NCI-H2227 treated with DMSO at 0.1 percent for 48 hours (cell line): ENCODE measurements at regions not wholly inside any gene's neighbourhood (a gene's known extent, or its start where the extent isn't known, plus 50 kb on each side); places are given as distances from the start of the nearest gene placed in this dataset.
"Not testable (repeated sequence)": the region's sequence is repeated elsewhere in the genome, so short reads cannot be mapped to it uniquely, and the experiment has no call there.

ENCODE experiments used
- DNase-seq: peaks from one replicate; lab custom pipeline; 2025; lab: John Stamatoyannopoulos, UW

DNA sequence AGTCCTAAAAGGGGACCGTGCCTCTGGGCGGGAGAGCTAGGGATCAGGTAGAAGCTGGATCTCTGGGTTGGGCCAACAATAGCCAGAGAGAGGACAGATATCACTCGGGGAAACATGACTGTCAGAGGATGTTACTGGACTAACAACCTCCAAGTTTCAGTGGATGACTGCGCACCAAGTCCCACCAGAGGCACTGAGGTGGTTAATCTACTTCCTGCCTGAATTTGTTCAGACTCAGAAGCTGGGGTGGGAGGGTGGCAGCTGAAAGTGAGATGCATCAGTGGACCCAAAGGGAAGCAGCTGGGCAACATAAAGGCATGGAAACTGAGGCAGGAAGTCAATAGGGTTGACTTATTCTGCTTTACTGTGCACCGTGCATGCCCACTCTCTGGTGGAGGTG lies 130.1 kb upstream of the SLC44A1 start:
- no peak for DNase-seq

- DNase-seq: no peak
These were observed 129.3 kb upstream of the SLC44A1 start for GRCh38 chr9:105114964-105115728.

DNA sequence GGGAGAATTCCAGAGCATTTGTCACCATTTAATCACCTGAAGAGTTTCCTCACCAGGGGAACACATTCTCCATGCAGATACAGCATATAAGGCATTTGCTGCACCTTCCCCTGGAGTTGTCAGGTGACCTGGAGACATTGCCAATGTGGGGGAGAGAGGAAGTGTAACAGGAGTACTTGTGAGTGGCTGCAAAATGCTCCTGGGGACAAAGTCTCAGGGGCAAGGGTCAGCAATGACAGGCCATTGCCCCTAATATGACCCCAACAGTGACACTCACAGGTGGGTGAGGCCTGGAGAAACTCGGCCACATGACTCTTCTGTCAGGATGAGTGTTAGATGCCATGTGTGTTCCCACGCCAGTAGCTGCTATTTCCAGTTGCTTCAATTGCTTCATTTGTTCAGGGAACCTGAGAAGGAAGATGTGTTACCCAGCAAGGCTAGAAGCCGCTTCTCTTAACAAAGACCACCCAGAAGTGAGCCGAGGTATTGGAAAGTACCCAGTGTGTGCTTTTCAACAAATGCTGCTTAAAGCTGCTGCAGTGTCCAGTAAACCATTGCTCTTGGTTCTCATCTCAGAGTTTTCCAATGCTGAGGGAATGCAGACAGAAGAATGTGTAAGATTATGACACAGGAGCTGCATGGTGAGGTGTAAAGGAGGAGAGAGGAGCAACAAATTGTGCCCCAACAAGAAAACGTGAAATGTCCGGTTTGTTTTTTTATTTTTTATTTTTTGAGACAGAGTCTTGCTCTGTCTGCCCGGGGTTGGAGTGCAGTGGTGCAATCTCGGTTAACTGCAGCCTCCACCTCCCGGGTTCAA lies 128.2 kb upstream of the SLC44A1 start:
- DNase-seq: no peak

- DNase-seq: no peak
These were observed 127.2 kb upstream of the SLC44A1 start for GRCh38 chr9:105117234-105117633.

GRCh38 chr9:105118636-105119035 lies 125.8 kb upstream of the SLC44A1 start:
- no peak for DNase-seq

GRCh38 chr9:105119156-105119555 lies 125.3 kb upstream of the SLC44A1 start:
- peak; percentile 10 for DNase-seq

DNA sequence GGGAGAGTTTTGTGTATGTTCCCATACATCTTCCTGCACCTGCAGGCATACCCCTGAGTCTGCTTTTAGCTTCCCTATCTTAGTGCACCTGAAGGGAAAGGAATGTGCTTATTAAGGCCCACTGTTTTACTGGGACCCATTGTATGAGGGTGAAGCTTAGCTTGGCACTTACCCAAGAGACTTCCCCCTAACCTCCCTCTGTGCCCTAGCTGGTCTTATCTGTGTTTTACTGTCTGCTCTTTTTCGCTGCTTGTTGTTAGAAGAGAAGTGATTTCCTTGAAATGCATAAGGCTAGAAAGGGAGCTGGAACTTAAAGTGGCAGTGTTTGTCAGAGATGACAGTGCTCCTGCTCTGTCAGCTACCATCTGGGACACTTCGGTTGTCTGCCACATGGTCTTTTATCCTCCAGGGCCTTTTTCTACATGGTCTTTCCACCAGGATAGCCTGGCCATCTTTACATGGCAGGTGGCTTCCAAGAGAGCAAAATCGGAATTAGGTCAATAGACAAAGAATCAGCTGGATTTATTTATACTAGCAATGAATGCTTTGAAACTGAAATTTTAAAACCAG lies 122.5 kb upstream of the SLC44A1 start:
- DNase-seq: no peak

DNA sequence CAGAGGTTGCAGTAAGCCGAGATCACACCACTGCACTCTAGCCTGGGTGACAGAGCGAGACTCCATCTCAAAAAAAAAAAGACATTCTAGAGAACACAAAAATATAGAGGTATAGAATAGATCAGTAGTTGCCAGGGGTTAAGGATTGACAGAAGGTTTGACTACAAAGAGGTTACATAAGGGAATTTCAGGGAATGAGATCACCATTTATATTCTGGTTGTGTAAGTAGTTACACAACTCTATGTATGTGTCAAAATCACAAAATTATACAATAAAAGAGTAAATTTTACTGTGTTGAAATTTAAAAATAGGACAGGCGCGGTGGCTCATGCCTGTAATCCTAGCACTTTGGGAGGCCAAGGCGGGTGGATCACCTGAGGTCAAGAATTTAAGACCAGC lies 119.9 kb upstream of the SLC44A1 start:
- DNase-seq: not testable (repeated sequence)

DNA sequence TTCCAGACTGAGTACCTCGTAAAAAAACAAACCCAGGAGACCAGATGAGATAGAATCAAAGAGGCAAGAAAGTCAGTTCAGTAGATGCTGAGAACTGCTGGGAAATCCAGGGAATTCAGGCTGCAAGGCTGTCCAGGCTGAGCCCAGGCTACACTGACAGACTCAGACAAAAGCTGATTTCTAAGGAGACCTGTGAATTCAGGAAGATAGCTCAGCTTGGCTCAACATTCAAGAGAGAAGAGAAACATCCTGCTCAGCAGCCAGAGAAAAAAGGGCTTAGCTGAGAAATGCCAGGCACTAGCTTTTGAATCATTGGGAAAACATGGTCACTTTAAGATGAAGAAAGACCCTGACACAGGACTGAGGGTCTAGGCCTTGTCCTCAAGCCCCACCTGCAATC lies 118.2 kb upstream of the SLC44A1 start:
- DNase-seq: no peak

GRCh38 chr9:105127863-105128220 lies 116.6 kb upstream of the SLC44A1 start:
- no peak for DNase-seq

- no peak for DNase-seq
These were observed 115.4 kb upstream of the SLC44A1 start for GRCh38 chr9:105128908-105129600.

DNA sequence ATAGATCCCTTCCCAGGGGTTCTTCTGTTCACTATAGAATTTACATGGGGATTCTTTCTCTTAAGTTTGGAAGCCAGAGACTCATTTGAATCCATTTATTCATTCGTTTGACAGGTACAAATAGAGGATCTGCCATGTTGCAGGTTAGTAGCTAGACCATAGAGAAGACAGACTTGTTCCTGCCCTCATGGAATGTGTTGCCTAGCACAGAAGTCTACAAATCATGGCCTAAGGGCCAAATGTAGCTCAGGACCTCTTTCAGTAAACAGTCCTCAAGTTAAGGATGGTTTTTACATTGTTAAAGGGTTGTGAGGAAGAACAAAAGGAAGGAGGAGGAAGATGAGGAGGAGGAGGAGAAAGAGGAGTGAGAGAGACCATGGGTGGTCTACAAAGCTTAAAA lies 114.7 kb upstream of the SLC44A1 start:
- no peak for DNase-seq

DNA sequence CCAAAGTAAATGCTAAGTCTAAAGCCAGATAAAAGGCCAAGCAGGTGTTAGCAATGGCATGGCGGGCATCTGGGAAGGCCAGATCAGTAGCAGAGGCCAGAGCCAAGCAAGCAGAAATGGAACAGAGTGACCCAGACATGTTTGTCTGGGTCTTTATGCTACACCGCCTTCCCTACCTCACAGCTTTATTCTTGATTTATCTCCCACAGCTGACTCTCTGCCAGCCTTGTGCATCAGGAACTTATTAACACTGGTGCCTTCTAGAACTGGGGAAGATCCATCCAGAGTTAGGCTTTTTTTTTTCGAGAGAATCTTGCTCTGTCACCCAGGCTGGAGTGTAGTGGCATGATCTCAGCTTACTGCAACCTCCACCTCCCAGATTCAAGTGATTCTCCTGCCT lies 112.5 kb upstream of the SLC44A1 start:
- no peak for DNase-seq

- no peak for DNase-seq
These were observed 111.8 kb upstream of the SLC44A1 start for GRCh38 chr9:105132606-105133005.

DNA sequence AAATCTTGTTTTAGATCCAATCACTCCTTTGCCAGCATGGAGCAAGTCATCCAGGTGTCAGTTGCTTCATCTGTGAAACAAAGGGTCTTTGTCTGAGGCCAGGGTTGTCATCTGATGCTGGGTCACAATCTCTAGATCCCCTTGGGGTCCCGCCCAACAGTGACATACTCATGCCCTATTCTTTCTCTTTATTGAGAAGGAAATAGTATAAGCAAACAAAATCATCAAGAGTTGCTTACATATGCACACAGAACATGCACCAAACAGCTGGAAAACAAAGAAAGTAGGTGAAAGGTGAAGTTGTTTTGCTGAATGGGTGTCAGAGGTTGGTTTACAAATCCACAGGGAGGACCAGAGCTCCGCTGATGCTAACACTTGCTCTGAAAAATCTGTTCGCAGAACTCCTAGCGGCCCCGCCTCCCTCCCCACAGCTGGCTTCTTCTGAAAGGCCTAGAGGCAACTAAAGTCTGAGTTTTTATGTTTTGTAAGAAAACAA lies 106.1 kb upstream of the SLC44A1 start:
- no peak for DNase-seq

DNA sequence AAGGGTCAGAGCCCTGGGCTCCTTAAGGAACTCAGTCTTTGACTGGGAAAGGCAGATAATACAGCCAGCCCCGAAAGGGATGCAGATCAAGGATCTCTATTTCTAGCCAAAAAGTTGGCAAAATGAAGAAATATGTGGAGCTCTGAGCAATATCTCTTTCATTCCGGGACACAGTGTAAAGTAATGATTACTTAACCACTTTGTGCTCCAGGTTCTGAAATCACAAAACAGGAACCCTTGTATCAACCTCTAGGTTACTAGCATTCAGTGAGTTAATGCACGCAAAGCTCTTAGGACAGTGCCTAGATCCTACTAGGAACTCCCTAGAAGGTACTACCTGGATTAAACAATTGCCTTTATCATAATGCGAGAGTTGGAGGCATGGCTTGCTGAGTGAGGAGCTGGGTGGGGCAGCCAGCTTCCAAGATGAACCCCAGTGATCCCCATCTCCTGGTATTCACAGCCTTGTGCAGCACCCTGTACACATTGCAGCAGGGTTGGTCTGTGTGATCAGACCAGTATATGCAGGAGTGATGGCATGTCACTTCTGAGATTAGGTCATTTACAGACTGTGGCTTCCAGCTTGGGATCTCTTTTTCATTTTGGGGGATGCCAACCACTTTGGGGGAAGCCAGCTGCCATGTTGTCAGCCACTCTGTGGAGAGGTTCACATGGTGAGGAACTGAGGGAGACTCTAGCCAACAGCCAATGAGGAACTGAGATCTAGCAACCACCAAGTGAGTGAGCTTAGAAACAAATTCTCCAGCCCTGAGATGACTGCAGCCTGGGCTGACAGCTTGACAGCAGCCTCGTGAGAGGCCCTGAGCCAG lies 103.1 kb upstream of the SLC44A1 start:
- DNase-seq: no peak

DNA sequence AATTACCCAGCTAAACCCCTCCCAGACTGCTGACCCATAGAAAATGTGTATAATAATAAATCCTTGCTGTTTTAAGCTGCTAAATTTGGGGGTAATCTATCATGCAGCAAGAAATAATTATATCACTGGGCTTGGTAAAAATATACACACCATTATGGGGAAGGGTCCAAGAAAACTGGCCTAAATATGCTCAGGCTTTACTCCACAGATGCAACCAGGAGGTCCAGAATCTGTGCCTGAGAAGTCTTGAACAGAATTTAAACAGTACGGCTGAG lies 102.5 kb upstream of the SLC44A1 start:
- DNase-seq: no peak

- no peak for DNase-seq
These were observed 101.9 kb upstream of the SLC44A1 start for GRCh38 chr9:105142406-105143135.

DNA sequence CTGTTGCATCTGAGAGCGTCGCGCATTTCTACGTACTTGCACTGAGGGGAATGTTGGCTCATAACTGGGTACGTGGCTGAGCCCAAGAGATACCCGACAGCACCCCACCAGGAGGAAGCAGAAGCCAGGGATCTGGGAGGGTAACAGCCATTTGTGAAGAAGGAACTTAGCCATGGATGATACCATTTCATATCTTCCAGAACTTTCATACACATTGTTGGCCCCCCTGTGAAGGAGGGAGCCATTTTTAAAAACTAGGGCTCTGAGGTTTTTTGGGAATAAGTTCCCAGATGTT lies 101.4 kb upstream of the SLC44A1 start:
- DNase-seq: no peak

- DNase-seq: no peak
These were observed 100.4 kb upstream of the SLC44A1 start for GRCh38 chr9:105144076-105144475.

DNA sequence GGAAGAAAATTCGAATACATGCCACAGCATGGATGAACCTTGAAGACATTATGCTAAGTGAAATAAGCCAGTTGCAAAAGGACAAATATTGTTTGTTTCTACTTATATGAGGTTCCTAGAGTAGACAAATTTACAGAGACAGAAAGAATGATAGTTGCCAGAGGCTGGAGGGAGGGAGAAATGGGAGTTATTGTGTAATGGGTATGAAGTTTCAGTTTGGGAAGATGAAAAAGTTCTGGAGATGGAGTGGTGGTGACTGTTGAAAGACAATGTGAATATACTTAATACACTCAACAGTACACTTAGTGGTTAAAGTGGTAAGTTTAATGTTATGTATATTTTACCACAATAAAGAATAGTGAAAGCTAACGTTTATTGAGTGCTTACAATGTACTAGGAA lies 99.6 kb upstream of the SLC44A1 start:
- DNase-seq: no peak
